ENCODE measurements at regions not wholly inside any gene's neighbourhood (a gene's known extent, or its start where the extent isn't known, plus 50 kb on each side); places are given as distances from the start of the nearest gene placed in this dataset.

DNA sequence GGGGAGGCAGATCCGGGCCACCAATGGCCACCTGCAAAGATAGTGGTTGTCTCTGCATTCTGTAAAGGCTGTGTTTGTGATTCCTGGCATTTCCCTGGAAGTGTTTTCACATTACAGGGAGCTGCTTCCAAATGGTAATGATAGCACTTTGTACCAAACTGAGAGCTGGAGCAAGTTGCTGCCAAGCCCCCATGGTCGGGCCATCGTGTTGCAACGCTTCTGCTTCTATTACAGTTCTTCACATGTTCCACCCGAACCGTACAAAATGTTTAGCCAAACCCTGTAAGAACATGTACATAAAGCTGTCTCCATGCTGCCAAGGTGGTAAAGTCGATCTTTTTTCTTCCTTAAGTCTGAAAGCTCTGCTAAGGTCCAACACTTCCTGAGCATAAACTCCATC is 397.7 kb upstream of the NFE2L3 start:
- no peak for DNase-seq (ENCODE audit: low read depth in 1 of 2, low spot score in 1 of 2)
- no peak for TF ChIP-seq SPI1 (IDR thresholded peaks at IDR 0.05; ENCODE audit: borderline replicate concordance, low read depth)
- TF ChIP-seq, protein P1, sequence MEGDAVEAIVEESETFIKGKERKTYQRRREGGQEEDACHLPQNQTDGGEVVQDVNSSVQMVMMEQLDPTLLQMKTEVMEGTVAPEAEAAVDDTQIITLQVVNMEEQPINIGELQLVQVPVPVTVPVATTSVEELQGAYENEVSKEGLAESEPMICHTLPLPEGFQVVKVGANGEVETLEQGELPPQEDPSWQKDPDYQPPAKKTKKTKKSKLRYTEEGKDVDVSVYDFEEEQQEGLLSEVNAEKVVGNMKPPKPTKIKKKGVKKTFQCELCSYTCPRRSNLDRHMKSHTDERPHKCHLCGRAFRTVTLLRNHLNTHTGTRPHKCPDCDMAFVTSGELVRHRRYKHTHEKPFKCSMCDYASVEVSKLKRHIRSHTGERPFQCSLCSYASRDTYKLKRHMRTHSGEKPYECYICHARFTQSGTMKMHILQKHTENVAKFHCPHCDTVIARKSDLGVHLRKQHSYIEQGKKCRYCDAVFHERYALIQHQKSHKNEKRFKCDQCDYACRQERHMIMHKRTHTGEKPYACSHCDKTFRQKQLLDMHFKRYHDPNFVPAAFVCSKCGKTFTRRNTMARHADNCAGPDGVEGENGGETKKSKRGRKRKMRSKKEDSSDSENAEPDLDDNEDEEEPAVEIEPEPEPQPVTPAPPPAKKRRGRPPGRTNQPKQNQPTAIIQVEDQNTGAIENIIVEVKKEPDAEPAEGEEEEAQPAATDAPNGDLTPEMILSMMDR (IDR thresholded peaks at IDR 0.05; ENCODE audit: insufficient read depth, low read length), result no peak
- no peak for TF ChIP-seq GABPA (IDR thresholded peaks at IDR 0.05; ENCODE audit: low read depth)
- TF ChIP-seq, protein P2, sequence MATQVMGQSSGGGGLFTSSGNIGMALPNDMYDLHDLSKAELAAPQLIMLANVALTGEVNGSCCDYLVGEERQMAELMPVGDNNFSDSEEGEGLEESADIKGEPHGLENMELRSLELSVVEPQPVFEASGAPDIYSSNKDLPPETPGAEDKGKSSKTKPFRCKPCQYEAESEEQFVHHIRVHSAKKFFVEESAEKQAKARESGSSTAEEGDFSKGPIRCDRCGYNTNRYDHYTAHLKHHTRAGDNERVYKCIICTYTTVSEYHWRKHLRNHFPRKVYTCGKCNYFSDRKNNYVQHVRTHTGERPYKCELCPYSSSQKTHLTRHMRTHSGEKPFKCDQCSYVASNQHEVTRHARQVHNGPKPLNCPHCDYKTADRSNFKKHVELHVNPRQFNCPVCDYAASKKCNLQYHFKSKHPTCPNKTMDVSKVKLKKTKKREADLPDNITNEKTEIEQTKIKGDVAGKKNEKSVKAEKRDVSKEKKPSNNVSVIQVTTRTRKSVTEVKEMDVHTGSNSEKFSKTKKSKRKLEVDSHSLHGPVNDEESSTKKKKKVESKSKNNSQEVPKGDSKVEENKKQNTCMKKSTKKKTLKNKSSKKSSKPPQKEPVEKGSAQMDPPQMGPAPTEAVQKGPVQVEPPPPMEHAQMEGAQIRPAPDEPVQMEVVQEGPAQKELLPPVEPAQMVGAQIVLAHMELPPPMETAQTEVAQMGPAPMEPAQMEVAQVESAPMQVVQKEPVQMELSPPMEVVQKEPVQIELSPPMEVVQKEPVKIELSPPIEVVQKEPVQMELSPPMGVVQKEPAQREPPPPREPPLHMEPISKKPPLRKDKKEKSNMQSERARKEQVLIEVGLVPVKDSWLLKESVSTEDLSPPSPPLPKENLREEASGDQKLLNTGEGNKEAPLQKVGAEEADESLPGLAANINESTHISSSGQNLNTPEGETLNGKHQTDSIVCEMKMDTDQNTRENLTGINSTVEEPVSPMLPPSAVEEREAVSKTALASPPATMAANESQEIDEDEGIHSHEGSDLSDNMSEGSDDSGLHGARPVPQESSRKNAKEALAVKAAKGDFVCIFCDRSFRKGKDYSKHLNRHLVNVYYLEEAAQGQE (IDR thresholded peaks at IDR 0.05; ENCODE audit: insufficient replicate concordance, low read depth), result no peak
- no peak for TF ChIP-seq POLR2AphosphoS5 (IDR thresholded peaks at IDR 0.05; ENCODE audit: low read depth)
- peaks cover 6% of the 10 kb centered on the region for H3K27me3 ChIP-seq (ENCODE audit: insufficient read depth, poor library complexity, severe bottlenecking)

DNA sequence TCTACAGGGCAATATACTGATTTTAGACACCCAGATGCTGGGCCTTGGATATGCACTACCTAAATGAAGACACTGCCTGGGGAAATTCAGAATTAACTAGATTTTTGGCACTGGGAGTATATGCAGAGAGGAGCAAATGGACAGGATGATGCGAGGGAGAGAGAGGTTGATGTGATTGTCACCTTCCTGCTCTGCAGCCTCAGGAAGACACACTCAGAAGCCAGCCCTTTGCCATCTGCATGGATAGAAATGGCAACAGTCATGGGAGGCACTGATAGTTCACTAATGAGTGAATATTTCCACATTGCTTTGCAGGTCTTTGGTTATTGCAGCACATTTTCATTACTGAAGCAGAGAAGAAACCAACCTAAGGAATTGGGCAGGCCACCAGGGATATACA is 397.2 kb upstream of the NFE2L3 start:
- Histone ChIP-seq H3K27me3 (ENCODE audit: insufficient read depth, poor library complexity, severe bottlenecking) (peaks cover 6% of the 10 kb centered on the region), H3K4me3 (replicated peaks; ENCODE audit: insufficient read depth, low read length) (no peak overlapping the region), H3K27ac (replicated peaks) (no peak overlapping the region)
- TF ChIP-seq SPI1 (IDR thresholded peaks at IDR 0.05; ENCODE audit: borderline replicate concordance, low read depth) (no peak), POLR2AphosphoS5 (IDR thresholded peaks at IDR 0.05; ENCODE audit: low read depth) (no peak), GABPA (IDR thresholded peaks at IDR 0.05; ENCODE audit: low read depth) (no peak)
- TF ChIP-seq, protein P1 (IDR thresholded peaks at IDR 0.05; ENCODE audit: insufficient read depth, low read length), result no peak
- TF ChIP-seq, protein P2 (IDR thresholded peaks at IDR 0.05; ENCODE audit: insufficient replicate concordance, low read depth), result no peak
- no peak for DNase-seq (ENCODE audit: low read depth in 1 of 2, low spot score in 1 of 2)

More for the DNA sequence above, 397.7 kb upstream of the NFE2L3 start:
- H3K27ac ChIP-seq (replicated peaks), result no peak overlapping the region
- no peak overlapping the region for H3K4me3 ChIP-seq (replicated peaks; ENCODE audit: insufficient read depth, low read length)

DNA sequence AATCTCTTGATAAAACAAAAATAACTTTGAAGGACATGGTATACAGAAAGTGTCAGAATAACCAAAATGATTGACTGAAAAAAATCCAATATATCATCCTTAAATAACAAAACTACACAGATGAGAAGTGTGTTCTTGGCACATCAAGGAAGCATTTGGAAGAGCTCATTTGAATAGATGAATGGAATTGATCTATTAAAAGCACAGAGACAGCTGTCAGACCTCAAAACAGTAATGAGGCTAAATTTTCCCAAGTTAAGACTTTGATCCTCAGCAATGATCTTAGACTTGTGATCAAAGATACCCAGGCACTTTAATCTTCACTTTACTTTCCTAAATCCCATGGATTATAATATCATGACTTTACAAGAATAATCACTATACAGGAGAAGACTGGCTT is 395.4 kb upstream of the NFE2L3 start:
- Histone ChIP-seq H3K27me3 (ENCODE audit: insufficient read depth, poor library complexity, severe bottlenecking) (peaks cover 4% of the 10 kb centered on the region), H3K27ac (replicated peaks) (no peak overlapping the region), H3K4me3 (replicated peaks; ENCODE audit: insufficient read depth, low read length) (no peak overlapping the region)
- no peak for DNase-seq (ENCODE audit: low read depth in 1 of 2, low spot score in 1 of 2)
- TF ChIP-seq, protein P1 (IDR thresholded peaks at IDR 0.05; ENCODE audit: insufficient read depth, low read length), result no peak
- TF ChIP-seq GABPA (IDR thresholded peaks at IDR 0.05; ENCODE audit: low read depth) (no peak), POLR2AphosphoS5 (IDR thresholded peaks at IDR 0.05; ENCODE audit: low read depth) (no peak), SPI1 (IDR thresholded peaks at IDR 0.05; ENCODE audit: borderline replicate concordance, low read depth) (no peak)
- TF ChIP-seq, protein P2 (IDR thresholded peaks at IDR 0.05; ENCODE audit: insufficient replicate concordance, low read depth), result no peak

All from HL-60 (cell line).